ENCODE measurements at regions not wholly inside any gene's neighbourhood (a gene's known extent, or its start where the extent isn't known, plus 50 kb on each side); places are given as distances from the start of the nearest gene placed in this dataset.

- peak in 1 of 2 experiments; percentile 65; a peak in 1 of 4 replicates for TF ChIP-seq REST (IDR thresholded peaks at IDR 0.05; ENCODE audit: insufficient read depth in 1 of 2, low read depth in 2 of 2, low read length in 2 of 2)
Observed at GRCh38 chr6:112887424-112887823, 540.3 kb downstream of the RFPL4B start.

- TF ChIP-seq SIN3A (IDR thresholded peaks at IDR 0.05; ENCODE audit: borderline replicate concordance, insufficient read depth, low read length) = no peak
- TF ChIP-seq TAF1 (IDR thresholded peaks at IDR 0.05; ENCODE audit: borderline replicate concordance, insufficient read depth, low read length) = no peak
- no peak for TF ChIP-seq POLR2AphosphoS5 (IDR thresholded peaks at IDR 0.05; ENCODE audit: low read depth, low read length)
- no peak for TF ChIP-seq FOXP2 (optimal IDR thresholded peaks at IDR 0.05; ENCODE audit: borderline replicate concordance, extremely low read depth, extremely low read length, insufficient read depth)
- TF ChIP-seq REST (IDR thresholded peaks at IDR 0.05; ENCODE audit: insufficient read depth in 1 of 2, low read depth in 2 of 2, low read length in 2 of 2) = no peak
Observed at GRCh38 chr6:112899541-112899940, 552.4 kb downstream of the RFPL4B start.

- TF ChIP-seq POLR2AphosphoS5 (IDR thresholded peaks at IDR 0.05; ENCODE audit: low read depth, low read length) (no peak), FOXP2 (optimal IDR thresholded peaks at IDR 0.05; ENCODE audit: borderline replicate concordance, extremely low read depth, extremely low read length, insufficient read depth) (no peak), SIN3A (IDR thresholded peaks at IDR 0.05; ENCODE audit: borderline replicate concordance, insufficient read depth, low read length) (no peak), REST (IDR thresholded peaks at IDR 0.05; ENCODE audit: insufficient read depth in 1 of 2, low read depth in 2 of 2, low read length in 2 of 2) (no peak), TAF1 (IDR thresholded peaks at IDR 0.05; ENCODE audit: borderline replicate concordance, insufficient read depth, low read length) (no peak)
Observed at GRCh38 chr6:112903361-112903760, 556.2 kb downstream of the RFPL4B start.

- no peak for TF ChIP-seq FOXP2 (optimal IDR thresholded peaks at IDR 0.05; ENCODE audit: borderline replicate concordance, extremely low read depth, extremely low read length, insufficient read depth)
- peak; percentile 66; the same call in 1 of the 2 replicates for TF ChIP-seq TAF1 (IDR thresholded peaks at IDR 0.05; ENCODE audit: borderline replicate concordance, insufficient read depth, low read length)
- TF ChIP-seq POLR2AphosphoS5 (IDR thresholded peaks at IDR 0.05; ENCODE audit: low read depth, low read length) = peak; percentile 62; the same call in 1 of the 2 replicates
- peak in 1 of 2 experiments; percentile 78; a peak in 2 of 4 replicates for TF ChIP-seq REST (IDR thresholded peaks at IDR 0.05; ENCODE audit: insufficient read depth in 1 of 2, low read depth in 2 of 2, low read length in 2 of 2)
- TF ChIP-seq SIN3A (IDR thresholded peaks at IDR 0.05; ENCODE audit: borderline replicate concordance, insufficient read depth, low read length) = peak; percentile 67; the same call in 1 of the 2 replicates
Observed at GRCh38 chr6:112906726-112907125, 559.6 kb downstream of the RFPL4B start.

- no peak for TF ChIP-seq POLR2AphosphoS5 (IDR thresholded peaks at IDR 0.05; ENCODE audit: low read depth, low read length)
- TF ChIP-seq TAF1 (IDR thresholded peaks at IDR 0.05; ENCODE audit: borderline replicate concordance, insufficient read depth, low read length) = no peak
- TF ChIP-seq SIN3A (IDR thresholded peaks at IDR 0.05; ENCODE audit: borderline replicate concordance, insufficient read depth, low read length) = no peak
- no peak for TF ChIP-seq FOXP2 (optimal IDR thresholded peaks at IDR 0.05; ENCODE audit: borderline replicate concordance, extremely low read depth, extremely low read length, insufficient read depth)
- TF ChIP-seq REST (IDR thresholded peaks at IDR 0.05; ENCODE audit: insufficient read depth in 1 of 2, low read depth in 2 of 2, low read length in 2 of 2) = no peak
Observed at GRCh38 chr6:112909781-112910180, 562.7 kb downstream of the RFPL4B start.
